ENCODE measurements at regions not wholly inside any gene's neighbourhood (a gene's known extent, or its start where the extent isn't known, plus 50 kb on each side); places are given as distances from the start of the nearest gene placed in this dataset.

GRCh38 chr12:88969127-88969526 lies 383.2 kb downstream of the DUSP6 start:
- TF ChIP-seq MAX (IDR thresholded peaks at IDR 0.05) (no peak), TEAD4 (IDR thresholded peaks at IDR 0.05) (no peak)
